IPS DF 19.7 (cell line): ENCODE measurements at regions not wholly inside any gene's neighbourhood (a gene's known extent, or its start where the extent isn't known, plus 50 kb on each side); places are given as distances from the start of the nearest gene placed in this dataset.
A peak's percentile ranks its signal among the peaks of the same experiment; 100 is the strongest.
"Not testable (repeated sequence)": the region's sequence is repeated elsewhere in the genome, so short reads cannot be mapped to it uniquely, and the experiment has no call there.

Experiments used
- DNase-seq: peaks from one replicate; pipeline ENCODE4 v3.0.0-alpha.2; 2013; ENCODE audit warnings: low read depth, low spot score

GRCh38 chr4:148557793-148558192, 115.6 kb upstream of the NR3C2 start:
- no peak for DNase-seq

- DNase-seq, result no peak
These were observed 108.6 kb upstream of the NR3C2 start for GRCh38 chr4:148550788-148551187.

GRCh38 chr4:148542922-148543623, 100.9 kb upstream of the NR3C2 start:
- DNase-seq, result no peak

DNA sequence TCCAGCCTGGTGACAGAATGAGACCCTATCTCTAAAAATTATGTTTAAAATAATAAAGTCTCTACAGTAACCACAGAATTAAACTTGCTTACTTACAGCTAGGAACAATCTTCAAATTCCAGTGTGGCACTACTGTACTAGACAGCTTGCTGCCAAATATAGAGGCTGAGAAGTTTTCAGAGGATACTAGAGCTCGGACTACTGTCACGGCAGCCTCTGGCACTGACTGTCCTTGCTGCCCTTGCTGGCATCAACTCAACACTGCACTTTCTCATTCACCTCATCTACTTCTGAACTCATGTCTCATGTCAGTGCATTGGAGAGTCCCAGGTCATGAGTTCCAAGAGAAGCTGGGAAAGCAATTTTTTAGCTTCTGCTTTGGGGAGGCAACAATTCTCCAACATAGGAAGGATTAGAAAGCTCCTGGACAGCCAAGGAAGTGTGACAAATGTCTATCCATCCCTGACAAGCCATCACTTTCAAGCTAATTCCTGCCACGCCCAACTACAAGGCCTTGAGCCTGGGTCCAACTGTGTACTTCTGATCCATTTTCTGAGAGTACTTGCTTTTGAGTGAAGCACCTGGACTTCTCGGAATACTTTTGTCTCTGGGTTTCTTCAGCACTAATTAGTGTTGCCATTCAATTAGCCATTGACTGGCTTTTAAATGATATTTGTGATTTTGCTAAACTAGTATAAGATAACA, 98.6 kb upstream of the NR3C2 start:
- no peak for DNase-seq

DNA sequence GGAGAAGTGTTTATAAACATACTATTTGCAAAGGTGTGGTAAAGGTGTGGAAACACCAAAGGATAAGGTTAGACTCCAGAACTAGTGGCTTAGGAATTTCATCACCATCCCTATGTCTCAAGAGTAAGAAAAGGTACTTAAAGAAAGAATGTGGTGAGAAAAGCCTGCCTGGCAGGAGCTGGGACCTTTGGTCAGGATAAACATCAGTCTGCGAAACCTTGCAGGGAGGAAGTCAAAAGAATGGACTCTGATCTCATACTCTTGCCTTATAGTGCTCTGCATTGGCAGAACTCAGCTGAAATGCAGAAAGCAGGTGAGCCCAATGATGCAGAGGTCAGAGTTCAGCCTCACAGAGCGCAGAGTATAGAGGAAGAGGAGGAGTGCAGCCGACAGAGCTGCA, 97.2 kb upstream of the NR3C2 start:
- DNase-seq, result peak; percentile 2

DNA sequence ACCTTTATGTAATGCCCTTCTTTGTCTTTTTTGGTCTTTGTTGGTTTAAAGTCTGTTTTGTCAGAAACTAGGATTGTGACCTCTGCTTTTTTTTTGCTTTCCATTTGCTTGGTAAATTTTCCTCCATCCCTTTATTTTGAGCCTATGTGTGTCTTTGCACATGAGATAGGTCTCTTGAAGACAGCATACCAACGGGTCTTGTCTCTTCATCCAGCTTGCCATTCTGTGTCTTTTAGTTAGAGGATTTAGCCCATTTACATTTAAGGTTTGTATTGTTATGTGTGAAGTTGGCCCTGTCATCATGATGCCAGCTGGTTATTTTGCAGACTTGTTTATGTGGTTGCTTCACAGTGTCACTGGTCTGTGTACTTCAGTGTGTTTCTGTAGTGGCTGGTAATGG, 91.6 kb upstream of the NR3C2 start:
- DNase-seq, result not testable (repeated sequence)

GRCh38 chr4:148530114-148530513, 87.9 kb upstream of the NR3C2 start:
- DNase-seq, result no peak

- DNase-seq, result no peak
These were observed 85.4 kb upstream of the NR3C2 start for GRCh38 chr4:148527571-148527970.

- DNase-seq, result no peak
These were observed 80.8 kb upstream of the NR3C2 start for GRCh38 chr4:148522995-148523394.

GRCh38 chr4:148515248-148515647, 73.0 kb upstream of the NR3C2 start:
- DNase-seq, result no peak

GRCh38 chr4:148514581-148514980, 72.4 kb upstream of the NR3C2 start:
- DNase-seq, result no peak

- DNase-seq, result no peak
These were observed 71.8 kb upstream of the NR3C2 start for GRCh38 chr4:148514041-148514440.

GRCh38 chr4:148510211-148510610, 68.0 kb upstream of the NR3C2 start:
- DNase-seq, result no peak

DNA sequence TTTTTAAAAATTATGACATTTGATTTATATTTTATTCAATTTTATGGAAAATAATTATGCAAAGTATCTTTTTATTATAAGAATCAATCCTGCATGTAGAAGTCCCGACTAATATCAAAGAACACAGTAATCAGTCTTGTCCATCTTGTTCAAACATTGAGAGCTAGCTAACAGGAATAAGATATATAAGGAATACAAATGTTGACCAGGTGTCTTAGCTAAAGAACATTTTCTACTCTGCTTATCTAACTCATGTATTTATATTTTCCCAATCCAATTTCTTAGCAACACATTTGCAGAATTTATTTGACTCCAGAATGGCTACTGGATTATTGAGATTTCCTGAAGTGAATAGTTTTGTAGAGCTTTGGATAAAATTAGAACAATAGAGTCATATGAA, 61.5 kb upstream of the NR3C2 start:
- DNase-seq, result no peak

- no peak for DNase-seq
These were observed 55.0 kb upstream of the NR3C2 start for GRCh38 chr4:148497258-148497657.

DNA sequence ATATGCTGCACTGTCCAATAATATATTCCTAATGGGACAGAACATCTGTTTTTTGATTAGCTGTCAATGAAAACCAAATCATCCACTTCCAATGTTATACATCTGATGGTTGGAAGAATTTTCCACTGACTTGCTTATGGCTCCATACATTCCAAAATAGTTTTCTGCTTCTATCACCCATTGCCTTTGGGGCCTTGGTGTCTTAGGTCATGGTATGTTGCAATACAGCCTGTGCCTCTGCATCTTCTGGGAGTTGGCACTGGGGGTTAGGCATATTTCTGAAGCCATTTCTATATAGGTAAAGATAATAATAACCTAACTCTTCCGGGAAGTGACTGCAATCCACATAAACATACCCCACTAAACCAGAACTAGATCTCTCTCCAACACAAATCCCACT, 53.2 kb upstream of the NR3C2 start:
- no peak for DNase-seq
